Skeletal muscle satellite cell (primary cell): ENCODE measurements at regions not wholly inside any gene's neighbourhood (a gene's known extent, or its start where the extent isn't known, plus 50 kb on each side); places are given as distances from the start of the nearest gene placed in this dataset.
A peak's percentile ranks its signal among the peaks of the same experiment; 100 is the strongest.

Experiments used
- H3K27me3 ChIP-seq: 2 replicates; pipeline ENCODE4 v1.7.0; 2013; ENCODE audit warnings: low read length; ENCODE audit not compliant: control insufficient read depth, insufficient read depth
- H3K36me3 ChIP-seq: 2 replicates; pipeline ENCODE4 v1.7.0; 2013; ENCODE audit warnings: mild to moderate bottlenecking, control low read depth, low read length; ENCODE audit not compliant: insufficient read depth
- H3K4me1 ChIP-seq: 2 replicates; pipeline ENCODE4 v1.7.0; 2013; ENCODE audit warnings: low read length; ENCODE audit not compliant: control insufficient read depth, insufficient read depth
- H3K4me2 ChIP-seq: 2 replicates; pipeline ENCODE4 v1.7.0; 2013; ENCODE audit warnings: mild to moderate bottlenecking, low read length
- H3K4me3 ChIP-seq: 2 replicates; pipeline ENCODE4 v1.7.0; 2013; ENCODE audit warnings: low read length
- H3K9ac ChIP-seq: 2 replicates; pipeline ENCODE4 v1.7.0; 2013; ENCODE audit warnings: mild to moderate bottlenecking, low read depth, low read length, moderate library complexity
- H3K9me3 ChIP-seq: replicated peaks from 2 replicates; pipeline ENCODE4 v1.7.0; 2013; ENCODE audit warnings: mild to moderate bottlenecking, control low read depth, low read length

DNA sequence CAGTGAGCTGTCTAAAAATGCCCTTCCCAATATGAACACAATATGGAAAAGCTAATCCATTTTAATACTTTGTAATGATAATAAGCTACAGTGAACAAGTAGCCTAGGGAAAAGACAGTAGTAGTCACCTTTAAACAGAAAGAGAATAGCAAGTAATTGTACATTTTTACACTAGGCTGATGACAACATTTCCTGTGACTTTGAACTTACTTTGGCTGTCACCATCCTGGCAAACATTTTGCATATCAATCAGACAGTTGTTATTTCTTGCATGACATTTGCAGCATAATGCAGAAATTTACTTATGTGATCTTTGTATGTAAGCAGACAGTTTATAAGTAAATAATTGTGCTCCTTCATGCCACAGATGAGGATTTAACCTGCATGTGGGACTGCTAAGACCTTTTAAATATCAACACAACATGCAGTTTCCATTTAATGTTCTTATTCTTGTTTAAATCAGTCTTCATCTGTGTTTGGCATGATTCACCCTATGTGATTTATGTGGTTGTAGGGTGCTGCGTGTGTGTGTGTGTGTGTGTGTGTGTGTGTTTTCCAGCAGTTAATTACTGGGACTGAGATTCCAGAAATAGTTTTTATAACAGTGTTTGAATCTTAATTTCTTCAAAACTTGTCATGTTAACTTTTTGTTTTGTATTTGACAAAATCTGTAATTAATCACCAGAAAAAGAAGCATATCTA is 997.1 kb upstream of the ARRDC3 start:
- no peaks in the 10 kb centered on the region for H3K9me3 ChIP-seq
- H3K36me3 ChIP-seq: no peaks in the 10 kb centered on the region
- H3K4me1 ChIP-seq: peaks cover 16% of the 10 kb centered on the region
- H3K4me2 ChIP-seq: no peak overlapping the region
- no peaks in the 10 kb centered on the region for H3K27me3 ChIP-seq
- H3K4me3 ChIP-seq: no peak overlapping the region
- no peak overlapping the region for H3K9ac ChIP-seq

DNA sequence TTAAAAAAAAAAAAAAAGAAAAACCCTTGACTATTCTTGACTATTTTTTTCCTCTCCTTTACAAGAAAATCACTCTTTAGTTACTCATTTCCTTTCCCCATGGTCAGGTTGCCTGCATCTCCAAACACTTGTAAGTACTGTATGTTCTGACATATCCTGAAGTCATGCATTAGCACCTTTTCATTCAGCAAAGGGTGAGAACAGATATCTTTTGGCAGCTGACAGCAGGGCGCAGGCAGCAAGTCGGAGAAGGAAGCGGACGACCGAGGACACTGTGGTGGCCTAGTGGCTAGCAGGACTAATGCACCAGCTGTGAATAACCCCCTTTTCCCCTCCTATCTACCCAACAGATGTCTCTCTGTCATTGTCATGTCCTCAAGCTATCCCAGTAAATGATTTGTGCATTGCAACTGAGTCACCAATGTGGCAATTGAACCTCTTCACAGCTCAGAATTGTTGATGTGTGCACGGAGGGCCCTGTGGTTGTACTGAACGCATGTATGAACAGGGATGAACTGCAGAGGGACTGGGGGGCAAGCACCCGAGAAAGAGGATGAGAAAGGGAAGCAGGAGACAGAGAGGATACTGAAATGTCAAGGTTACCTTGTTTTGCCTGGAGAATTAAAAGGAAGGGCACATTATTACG is 996.0 kb upstream of the ARRDC3 start:
- H3K4me1 ChIP-seq: peaks cover 16% of the 10 kb centered on the region
- no peaks in the 10 kb centered on the region for H3K9me3 ChIP-seq
- no peaks in the 10 kb centered on the region for H3K36me3 ChIP-seq
- no peak overlapping the region for H3K4me3 ChIP-seq
- H3K4me2 ChIP-seq: no peak overlapping the region
- H3K27me3 ChIP-seq: no peaks in the 10 kb centered on the region
- no peak overlapping the region for H3K9ac ChIP-seq

DNA sequence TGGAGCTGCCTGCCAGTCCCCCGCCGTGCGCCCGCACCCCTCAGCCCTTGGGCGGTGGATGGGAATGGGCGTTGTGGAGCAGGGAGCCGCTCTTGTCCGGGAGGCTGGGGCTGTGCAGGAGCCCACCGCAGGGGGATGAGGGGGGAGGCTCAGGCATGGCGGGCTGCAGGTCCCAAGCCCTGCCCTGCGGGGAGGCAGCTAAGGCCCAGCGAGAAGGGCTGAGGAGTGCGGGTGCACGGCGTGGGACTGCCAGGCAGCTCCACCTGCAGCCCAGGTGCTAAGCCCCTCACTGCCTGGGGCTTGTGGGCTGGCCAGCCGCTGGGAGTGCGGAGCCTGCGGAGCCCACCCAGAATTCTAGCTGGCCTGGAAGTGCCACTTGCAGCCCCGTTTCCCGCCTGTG is 991.7 kb upstream of the ARRDC3 start:
- Histone ChIP-seq H3K9ac (no peak overlapping the region), H3K27me3 (no peaks in the 10 kb centered on the region), H3K4me3 (no peak overlapping the region), H3K4me2 (no peak overlapping the region), H3K9me3 (no peaks in the 10 kb centered on the region), H3K36me3 (no peaks in the 10 kb centered on the region), H3K4me1 (peaks cover 31% of the 10 kb centered on the region)

DNA sequence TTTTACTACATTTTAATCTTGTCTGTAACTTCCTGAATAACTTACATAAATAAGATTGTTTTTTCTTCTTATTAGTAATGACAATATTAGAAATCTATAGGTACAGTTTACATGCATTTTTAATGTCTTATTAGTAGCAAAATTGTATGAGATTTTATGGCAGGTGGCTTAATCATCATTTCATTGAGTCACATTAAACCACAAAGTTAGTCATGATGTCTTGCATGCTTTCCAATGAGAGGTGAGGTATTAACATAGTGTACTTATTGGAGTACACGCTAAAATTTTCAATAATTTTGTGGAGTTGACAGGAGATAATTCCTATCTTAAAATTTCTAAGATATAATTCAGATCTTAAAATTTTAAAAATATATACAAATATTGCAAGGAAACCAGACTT is 989.6 kb upstream of the ARRDC3 start:
- Histone ChIP-seq H3K36me3 (no peaks in the 10 kb centered on the region), H3K4me1 (peaks cover 19% of the 10 kb centered on the region), H3K27me3 (no peaks in the 10 kb centered on the region), H3K4me3 (no peak overlapping the region), H3K9me3 (no peaks in the 10 kb centered on the region), H3K9ac (no peak overlapping the region), H3K4me2 (no peak overlapping the region)

DNA sequence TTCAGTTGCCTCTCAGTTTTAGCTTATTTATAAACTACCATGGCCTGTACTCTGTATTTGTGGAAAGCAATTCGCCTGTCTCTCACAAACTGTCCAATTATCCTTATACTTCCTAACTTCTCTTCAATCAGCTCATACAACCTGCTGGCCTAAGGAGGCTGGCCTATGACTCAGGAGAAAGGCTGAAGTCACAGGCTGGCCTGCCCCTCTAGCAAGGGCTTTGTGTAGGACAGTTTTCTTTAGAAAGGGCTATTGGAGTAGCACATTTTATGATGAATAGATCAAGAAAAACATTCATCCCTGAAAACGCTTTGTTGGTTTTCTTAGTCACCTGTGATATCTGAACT is 988.7 kb upstream of the ARRDC3 start:
- H3K4me3 ChIP-seq: no peak overlapping the region
- H3K36me3 ChIP-seq: no peaks in the 10 kb centered on the region
- H3K27me3 ChIP-seq: no peaks in the 10 kb centered on the region
- H3K9ac ChIP-seq: no peak overlapping the region
- H3K4me1 ChIP-seq: peaks cover 19% of the 10 kb centered on the region
- no peak overlapping the region for H3K4me2 ChIP-seq
- H3K9me3 ChIP-seq: no peaks in the 10 kb centered on the region

GRCh38 chr5:92371171-92371888 is 988.2 kb upstream of the ARRDC3 start:
- no peak overlapping the region for H3K4me2 ChIP-seq
- peaks cover 19% of the 10 kb centered on the region for H3K4me1 ChIP-seq
- no peaks in the 10 kb centered on the region for H3K36me3 ChIP-seq
- H3K9me3 ChIP-seq: no peaks in the 10 kb centered on the region
- H3K9ac ChIP-seq: no peak overlapping the region
- H3K27me3 ChIP-seq: no peaks in the 10 kb centered on the region
- no peak overlapping the region for H3K4me3 ChIP-seq

DNA sequence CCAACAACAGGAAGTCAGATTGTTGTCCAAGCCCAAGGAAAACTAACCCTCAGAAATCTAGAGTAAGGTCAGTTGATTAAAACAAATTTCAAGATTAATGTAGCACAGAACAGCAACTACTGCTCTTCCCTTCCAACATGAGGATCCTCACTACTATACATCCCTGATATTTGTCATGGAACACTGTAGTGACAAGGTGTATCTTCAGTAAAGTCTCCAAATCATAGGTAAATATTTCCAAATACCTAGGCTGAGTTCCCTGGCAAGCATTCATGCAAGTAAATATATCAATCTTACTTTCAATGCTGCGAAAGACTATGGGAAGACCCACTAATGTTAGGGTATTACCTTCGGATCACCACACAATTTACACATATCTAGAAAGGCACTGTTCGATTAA is 986.9 kb upstream of the ARRDC3 start:
- Histone ChIP-seq H3K9ac (no peak overlapping the region), H3K9me3 (no peaks in the 10 kb centered on the region), H3K27me3 (no peaks in the 10 kb centered on the region), H3K36me3 (no peaks in the 10 kb centered on the region), H3K4me1 (peaks cover 19% of the 10 kb centered on the region), H3K4me2 (no peak overlapping the region), H3K4me3 (no peak overlapping the region)

DNA sequence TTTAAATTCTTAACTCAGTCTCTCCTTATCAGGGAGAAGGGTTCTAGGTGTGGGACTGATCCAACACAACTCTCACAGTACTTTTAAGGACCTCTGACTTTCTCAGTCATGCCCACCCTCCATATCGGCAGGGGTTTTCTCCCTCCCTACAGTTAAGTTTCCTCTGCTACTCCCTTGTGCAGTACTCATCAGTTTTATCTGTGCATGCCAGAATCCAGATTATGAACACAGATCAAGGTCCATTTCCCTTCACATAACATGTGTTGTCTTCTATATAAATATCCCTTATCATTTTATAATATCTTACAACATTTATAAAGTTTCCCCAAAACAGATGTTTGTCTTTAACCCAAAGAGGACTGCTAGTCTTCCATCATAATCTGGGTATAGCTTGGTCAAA is 986.5 kb upstream of the ARRDC3 start:
- Histone ChIP-seq H3K4me1 (peaks cover 19% of the 10 kb centered on the region), H3K27me3 (no peaks in the 10 kb centered on the region), H3K9me3 (no peaks in the 10 kb centered on the region), H3K9ac (no peak overlapping the region), H3K36me3 (no peaks in the 10 kb centered on the region), H3K4me2 (no peak overlapping the region), H3K4me3 (no peak overlapping the region)

- H3K4me1 ChIP-seq: no peaks in the 10 kb centered on the region
- H3K36me3 ChIP-seq: no peaks in the 10 kb centered on the region
- no peaks in the 10 kb centered on the region for H3K9me3 ChIP-seq
- no peak overlapping the region for H3K9ac ChIP-seq
- no peaks in the 10 kb centered on the region for H3K27me3 ChIP-seq
- no peak overlapping the region for H3K4me3 ChIP-seq
- no peak overlapping the region for H3K4me2 ChIP-seq
Observed at GRCh38 chr5:92364986-92365550, 982.0 kb upstream of the ARRDC3 start.

GRCh38 chr5:92353107-92354030 is 970.3 kb upstream of the ARRDC3 start:
- H3K9me3 ChIP-seq: no peaks in the 10 kb centered on the region
- H3K4me1 ChIP-seq: peaks cover 10% of the 10 kb centered on the region
- H3K4me3 ChIP-seq: no peak overlapping the region
- no peaks in the 10 kb centered on the region for H3K36me3 ChIP-seq
- H3K4me2 ChIP-seq: peak overlapping the region; percentile 23
- H3K9ac ChIP-seq: peak overlapping the region; percentile 18
- no peaks in the 10 kb centered on the region for H3K27me3 ChIP-seq

DNA sequence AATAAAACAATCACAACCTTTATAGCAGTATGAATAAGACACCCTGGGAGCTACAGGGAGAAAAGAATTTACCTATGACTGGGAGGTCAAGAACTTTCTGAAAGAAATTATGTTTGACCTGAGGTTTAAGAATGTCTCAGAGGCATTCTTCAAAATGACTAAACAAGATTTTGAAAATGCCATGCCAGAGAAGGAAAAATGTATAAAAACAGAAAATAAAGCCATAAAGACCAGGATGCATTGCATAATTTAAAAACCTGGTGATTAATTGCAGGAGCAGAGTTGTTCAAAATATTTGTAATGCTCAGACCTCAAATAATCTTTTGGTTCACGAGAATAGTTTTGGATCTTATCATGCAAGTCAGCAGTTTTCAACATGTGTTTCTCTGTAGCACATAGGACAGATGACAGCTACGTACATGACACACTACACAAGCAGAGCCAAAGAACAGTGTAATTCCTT is 954.7 kb upstream of the ARRDC3 start:
- Histone ChIP-seq H3K4me2 (no peak overlapping the region), H3K9ac (peak overlapping the region; percentile 63), H3K36me3 (no peaks in the 10 kb centered on the region), H3K4me3 (no peak overlapping the region), H3K9me3 (no peaks in the 10 kb centered on the region), H3K27me3 (no peaks in the 10 kb centered on the region), H3K4me1 (peaks cover 15% of the 10 kb centered on the region)
